NOMO-1 treated with DMSO at 0.1 percent for 48 hours (cell line): ENCODE measurements at regions not wholly inside any gene's neighbourhood (a gene's known extent, or its start where the extent isn't known, plus 50 kb on each side); places are given as distances from the start of the nearest gene placed in this dataset.
A peak's percentile ranks its signal among the peaks of the same experiment; 100 is the strongest.
"Not testable (repeated sequence)": the region's sequence is repeated elsewhere in the genome, so short reads cannot be mapped to it uniquely, and the experiment has no call there.

ENCODE experiments used
- DNase-seq: peaks from one replicate; lab custom pipeline; 2025; ENCODE audit not compliant: unreplicated experiment; lab: John Stamatoyannopoulos, UW

DNA sequence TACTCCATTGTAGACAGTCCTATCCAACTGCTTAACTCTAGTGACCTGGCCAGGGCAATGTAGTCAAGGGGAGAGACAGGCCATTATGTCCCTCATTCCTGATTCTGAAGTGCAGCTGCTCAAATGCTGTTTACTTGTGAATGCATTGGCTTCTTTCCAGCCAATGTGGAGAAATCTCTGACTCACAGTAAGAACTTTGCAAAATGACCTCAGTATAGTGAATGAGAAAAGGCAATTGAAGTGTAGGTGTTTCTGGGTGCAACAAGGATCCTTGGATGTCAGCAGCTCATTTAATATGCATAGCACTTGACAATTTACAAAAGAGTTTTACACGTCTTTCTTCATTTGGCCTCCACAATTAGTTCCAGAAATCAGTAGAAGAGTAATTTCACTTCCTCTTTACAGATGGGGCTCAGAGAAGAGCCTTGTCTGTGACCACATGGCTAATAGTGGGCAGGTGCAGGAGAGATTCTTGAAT, 367.2 kb downstream of the OSTF1 start:
- peak; percentile 67 for DNase-seq

DNA sequence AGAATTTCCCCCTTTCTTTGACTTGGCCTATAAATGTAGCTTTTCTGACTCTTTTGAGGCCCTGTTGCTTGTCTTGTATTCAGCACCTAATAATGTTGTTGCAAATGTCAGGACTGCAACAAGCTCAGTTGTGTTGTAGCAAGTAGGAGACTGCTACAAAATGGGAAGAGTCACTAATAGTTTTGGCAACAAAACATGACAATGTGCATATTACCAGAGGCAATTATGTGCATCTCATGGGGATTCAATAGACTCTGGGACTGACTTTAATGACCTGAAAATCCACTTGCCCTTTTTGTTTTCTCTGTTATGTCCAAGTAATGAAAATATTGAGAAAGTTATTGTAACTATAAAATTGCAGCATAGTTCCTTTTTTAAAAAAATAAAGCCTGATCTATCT, 368.4 kb downstream of the OSTF1 start:
- no peak for DNase-seq

DNA sequence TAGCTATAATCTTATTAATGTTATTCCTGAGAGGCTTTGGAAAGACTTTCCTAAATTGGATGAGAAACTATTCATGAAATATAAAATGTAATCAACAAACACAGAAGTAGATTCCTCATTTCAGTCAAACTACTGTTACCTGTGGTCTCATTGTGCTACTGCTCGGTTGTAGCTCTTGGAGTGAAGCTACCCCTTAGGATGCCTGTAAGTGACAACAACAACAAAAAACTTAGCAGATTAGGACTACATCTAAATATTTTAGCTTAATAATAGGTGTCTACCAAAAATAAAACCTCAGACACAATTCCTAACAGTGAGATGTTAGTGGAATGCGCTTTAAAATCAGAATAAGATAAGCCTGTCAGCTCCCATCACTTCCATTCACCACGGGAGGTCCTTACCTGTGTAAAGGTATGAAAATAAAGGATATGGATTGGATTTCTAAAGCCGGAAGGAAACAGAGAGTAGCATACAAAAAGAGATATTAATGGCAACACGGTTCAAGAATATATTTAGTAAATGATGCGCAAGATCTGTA, 369.2 kb downstream of the OSTF1 start:
- no peak for DNase-seq

DNA sequence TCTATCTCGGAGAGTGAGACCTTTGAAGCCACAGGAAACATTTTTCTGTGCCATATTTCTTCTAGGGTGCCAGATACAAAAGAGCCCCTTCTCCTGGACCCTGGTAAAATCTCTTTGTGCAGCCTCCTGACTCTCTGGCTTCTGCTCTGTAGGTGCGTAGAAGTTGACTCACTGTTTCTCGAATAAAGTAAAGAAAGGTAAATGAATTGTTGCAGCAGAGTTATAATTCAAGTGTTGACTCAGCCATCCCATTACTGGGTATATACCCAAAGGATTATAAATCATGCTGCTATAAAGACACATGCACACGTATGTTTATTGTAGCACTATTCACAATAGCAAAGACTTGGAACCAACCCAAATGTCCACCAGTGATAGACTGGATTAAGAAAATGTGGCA, 371.0 kb downstream of the OSTF1 start:
- not testable (repeated sequence) for DNase-seq

DNA sequence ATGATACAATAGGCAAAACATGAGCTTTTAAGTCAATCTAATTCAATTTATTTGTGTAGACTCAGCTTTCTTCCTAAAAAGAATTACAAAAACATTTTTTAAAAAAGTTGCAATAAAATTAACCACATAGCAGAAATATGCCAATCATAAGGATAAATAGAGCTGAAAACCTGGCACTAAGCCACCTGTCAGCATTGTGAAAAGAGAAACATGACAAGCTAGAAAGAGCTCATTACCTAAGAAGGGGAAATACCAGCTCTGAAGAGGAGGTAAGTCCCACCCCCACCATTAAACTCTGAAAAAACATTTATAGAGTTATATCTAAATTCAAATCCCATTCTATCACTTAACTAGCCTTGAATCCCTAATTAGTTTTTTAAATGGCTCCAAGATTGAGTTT, 372.9 kb downstream of the OSTF1 start:
- no peak for DNase-seq

DNA sequence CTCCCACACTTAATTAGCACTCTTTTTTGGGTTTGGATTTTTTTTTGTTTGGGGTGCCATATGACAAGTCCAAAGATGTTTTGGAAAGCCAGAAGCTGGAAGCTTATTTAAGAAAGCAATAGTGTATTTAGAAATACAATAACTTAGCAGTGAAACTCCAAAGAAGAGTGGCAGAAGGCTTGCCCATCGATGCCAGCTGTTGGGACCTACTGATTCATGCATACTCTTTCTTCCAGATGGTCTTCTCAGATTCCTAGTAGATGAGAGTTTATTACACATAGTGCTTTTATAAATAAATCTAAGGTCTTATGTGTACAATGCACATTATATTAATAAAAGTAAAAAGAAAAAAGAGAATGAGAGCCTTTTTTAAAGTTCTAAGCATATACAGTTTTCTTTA, 374.6 kb downstream of the OSTF1 start:
- DNase-seq, result no peak

DNA sequence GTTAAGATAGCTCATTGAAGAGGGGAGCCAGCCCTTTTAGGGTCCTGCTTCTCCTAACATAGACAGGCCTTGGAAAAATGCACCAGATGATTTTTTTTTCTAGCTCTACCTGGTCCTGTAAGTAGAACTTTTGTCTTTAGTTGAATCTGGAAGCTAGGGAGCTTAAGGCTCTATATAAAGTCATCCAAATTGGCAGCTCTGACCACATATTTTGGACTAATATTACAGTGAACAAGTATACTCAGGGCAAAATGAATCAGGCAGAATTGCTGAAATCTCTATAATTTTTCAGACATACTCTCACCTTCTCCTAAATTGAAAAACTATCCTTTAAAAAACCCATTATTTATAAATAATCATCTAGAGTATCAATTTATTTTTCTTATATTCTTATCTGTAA, 375.6 kb downstream of the OSTF1 start:
- no peak for DNase-seq

DNA sequence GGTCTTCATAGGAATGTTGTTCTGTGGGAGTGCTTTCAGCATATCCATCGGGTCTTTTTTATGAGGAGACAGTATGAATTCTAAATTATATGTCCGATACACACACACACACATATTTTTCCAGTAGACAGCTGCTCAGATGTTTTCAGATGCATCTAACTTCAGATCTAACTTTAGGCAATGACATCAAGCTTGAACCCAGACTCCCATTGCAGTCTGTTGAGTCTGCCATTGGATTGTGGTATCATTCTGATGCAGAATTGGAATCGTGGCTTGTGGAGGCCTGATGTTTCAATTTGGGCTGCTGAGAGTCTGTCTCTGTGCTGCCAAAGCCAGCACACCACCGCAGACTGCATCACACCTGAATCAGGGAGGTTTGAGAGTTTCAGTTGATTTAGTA, 376.4 kb downstream of the OSTF1 start:
- DNase-seq, result no peak

DNA sequence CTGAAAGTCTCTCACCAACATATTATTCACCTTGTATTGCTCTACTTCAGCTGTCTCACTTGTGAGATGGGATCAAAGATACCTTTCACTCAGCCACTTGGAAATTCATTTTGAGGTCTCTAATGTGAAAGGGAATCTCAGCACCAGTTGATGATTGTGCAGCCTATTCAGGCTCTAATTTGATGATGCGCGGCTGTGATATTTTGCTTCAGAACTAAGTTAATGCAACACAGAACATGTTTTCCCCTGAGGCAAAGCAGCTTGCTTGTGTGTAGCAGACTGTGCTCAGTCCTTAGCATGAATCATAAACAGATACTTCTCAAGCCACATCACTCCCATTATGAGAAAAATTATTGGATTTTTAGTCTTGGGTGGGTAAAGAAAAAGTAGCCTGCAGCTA, 378.8 kb downstream of the OSTF1 start:
- no peak for DNase-seq

DNA sequence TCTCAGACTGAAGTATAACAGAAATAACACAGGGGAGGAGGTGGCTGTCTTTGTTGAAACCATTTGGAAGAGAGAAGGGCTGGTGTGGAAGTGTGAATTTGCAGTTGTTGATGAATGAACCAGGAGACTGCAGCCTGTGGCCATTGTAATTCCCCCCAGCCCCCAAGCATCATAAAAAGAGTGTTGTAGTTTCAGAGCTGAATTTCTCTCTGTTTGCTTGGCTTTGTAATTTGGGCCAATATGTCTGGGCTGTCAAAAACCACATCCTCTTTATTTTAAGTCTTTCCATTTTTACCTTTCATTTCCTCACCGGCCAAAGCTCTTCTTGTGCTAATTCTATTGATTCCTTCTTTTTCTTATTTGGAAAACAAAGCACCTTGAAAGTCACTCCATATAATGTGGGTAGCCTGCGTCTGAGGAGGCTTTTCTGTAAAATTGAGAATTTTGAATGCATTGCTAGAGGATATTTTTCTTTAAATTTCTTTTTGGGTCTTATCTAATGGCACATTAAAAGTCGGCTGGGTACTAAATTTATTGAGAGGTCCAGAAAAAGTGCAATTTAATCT, 383.3 kb downstream of the OSTF1 start:
- peak; percentile 11 for DNase-seq

DNA sequence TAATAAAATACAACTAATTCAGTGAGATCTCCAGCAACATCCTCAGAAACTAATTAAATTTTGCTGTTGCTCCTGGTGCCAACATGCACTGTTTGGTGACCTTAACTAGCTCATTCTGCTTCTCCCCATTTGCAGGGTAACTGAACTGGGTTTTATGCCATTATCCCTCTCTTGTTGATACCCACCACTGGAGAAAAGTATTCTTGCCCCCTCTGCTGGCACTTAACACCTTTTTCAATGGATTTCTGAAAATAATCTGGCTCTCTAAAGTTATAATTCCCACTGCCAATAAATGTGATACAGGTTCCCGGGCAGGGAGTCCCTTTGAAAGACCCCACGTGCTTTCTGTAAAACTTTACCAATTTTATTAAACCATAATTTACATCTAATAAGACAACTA, 394.3 kb downstream of the OSTF1 start:
- no peak for DNase-seq

DNA sequence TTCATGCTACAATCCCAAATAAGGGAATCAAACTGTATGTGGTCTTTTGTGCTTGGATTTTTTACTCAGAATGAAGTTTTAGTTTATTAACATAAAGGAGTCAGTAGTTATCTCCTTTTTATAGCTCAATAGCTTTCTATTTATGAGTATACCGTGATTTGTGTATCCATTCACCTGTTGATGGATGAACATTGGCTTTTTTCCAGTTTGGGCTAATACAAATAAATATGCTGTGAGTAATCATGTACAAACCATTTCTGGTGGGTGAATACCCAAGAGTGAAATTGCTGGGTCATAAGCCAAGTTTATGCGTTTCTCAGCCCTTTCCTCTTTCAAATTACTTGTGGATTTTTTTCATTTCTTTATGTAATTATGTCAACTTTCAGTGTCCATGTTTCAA, 395.3 kb downstream of the OSTF1 start:
- DNase-seq, result no peak

DNA sequence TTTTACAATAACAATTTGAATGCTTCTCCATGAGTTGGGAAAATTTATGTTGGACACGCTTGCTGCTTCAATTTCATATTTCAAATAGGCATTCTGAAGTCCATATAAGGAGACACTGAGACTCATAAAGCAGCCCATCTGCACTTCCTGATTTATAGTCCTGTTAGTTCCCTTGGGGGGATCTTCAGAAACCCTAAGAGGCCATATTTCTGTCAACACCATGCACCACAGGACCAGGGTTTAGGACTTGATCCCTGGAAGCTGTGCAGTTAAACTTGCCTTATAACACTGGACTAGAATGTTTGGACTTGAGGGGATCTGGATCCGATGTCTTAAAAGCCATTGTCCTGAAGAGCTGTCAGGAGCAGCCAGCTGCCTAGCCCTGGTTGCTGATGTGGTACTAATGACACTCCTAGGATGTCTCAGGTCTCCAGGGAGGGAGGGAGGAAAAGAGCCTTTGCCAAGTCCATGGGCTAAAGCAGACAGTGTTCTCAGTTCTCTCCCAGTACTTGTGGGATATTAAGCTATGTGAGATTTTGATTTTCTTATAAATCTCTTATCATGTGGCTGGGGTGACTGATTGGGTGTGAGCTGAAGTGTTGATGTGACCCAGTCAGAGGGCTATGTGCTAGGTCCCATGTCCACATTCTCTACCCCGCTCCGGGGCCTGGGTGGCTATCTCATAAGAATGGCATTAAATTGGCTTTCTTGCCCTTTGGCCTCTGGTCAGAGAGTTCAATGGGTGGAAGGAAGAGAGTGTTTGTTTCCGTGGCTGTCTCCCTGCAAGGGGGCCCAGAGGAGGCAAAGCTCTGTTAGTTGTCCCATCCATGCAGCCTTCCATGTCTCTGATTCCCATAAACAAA, 399.8 kb downstream of the OSTF1 start:
- DNase-seq, result no peak

DNA sequence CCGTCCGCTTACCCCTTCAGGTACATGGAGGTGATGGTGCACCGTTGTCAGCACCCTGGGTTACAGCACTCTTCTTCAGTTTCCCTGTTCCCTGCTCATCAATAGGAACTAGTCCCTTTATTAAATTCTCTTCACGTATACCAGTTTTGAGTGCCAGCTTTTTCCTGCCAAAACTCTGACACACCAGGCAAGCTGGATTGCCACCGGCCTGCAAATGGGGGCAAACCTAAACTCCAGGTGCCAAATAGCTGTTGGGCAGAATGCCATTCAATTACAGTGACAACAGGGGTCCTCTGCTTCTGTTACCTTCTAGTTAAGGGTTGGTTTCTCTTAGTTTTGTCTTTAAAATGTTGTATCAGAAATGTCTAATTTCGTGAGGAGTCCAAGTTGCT, 400.4 kb downstream of the OSTF1 start:
- DNase-seq, result no peak

DNA sequence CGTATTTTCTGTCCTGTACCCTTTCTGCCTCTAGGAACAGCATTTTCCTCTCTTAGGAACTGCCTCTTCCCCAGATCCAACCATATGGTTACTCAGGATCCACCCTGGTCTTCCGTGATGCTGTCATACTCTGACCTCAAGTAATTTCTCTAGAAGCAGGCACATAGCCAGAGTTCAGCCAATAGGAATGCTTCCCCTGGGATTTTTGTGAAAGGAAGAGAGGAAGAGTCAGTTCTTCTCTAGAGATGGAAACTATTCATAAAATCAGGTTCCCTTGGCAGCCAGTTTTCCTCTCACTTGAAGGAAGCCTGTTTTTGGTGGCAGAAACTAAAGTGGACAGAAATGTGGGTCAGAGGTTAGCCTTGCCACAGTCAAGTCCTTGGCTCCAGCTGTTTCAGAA, 400.1 kb upstream of the PCSK5 start:
- DNase-seq, result no peak

DNA sequence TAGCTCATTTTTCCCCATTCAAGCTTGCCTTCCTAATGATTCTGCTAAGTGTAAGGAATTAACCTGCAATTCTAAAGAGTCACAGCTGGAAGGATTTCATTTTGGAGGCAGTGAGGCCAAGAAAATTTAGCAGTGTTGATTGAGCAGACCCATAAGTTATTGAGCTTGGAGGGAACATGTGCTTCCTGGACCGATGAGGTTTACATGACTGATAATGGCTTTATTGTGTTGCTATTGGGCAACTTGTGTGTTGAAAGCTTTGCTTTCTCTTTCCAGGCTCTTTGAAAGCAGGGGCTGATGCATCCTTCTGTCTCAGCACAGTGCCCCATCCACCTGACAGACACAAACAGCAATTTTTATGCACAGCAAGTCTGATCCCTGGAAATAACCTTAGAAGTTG, 398.9 kb upstream of the PCSK5 start:
- DNase-seq, result peak; percentile 6

DNA sequence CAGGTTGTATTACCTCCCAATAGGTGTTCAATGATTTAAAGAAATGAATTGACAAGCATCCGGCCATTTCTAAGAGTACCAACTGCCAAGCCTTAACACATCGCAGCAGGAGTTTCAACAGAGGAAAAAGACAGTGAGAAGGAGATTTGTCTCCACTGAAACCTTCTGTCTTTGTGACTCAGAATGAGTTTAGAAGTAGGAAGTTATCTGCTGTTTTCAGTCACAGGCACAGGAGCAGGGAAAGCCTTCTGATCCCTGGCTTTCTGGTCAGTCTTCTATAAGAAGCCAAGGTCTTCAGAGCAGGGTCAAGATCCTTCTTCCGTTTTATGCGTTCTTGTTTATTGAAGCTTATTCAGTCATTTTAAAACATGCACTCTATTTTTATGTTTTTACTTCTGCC, 390.7 kb upstream of the PCSK5 start:
- peak; percentile 35 for DNase-seq

DNA sequence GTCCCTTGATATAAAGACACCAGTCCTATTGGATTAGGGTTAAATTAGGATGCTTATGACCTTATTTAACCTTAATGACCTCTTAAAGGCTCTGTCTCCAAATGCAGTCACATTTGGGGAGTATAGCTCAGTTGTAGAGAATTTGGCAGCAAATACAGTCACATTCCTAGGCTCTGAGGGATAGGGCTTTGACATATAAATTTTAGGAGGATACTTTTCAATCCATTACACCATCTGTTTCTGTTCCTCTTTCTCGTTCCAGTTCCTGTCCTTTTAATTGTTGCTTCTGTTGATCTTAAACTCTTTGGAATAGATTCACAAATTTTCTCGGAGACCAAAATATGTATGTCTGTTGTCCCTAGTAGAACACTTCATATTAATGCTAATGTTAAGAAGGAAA, 390.0 kb upstream of the PCSK5 start:
- peak; percentile 47 for DNase-seq

DNA sequence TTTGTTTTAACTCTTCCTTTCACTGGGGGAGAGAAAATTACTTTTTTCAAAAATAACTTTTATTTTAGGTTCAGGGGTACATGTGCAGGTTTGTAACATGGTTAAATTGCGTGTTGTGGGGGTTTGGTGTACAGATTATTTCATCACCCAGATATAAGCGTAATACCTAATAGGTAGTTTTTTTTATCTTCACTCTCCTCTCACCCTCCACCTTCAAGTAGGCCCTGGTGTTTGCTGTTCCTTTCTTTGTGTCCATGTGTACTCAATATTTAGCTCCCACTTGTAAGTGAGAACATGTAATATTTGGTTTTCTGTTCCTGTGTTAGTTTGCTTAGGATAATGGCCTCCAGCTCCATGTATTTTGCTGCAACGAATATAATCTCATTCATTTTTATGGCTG, 389.5 kb upstream of the PCSK5 start:
- DNase-seq, result not testable (repeated sequence)

DNA sequence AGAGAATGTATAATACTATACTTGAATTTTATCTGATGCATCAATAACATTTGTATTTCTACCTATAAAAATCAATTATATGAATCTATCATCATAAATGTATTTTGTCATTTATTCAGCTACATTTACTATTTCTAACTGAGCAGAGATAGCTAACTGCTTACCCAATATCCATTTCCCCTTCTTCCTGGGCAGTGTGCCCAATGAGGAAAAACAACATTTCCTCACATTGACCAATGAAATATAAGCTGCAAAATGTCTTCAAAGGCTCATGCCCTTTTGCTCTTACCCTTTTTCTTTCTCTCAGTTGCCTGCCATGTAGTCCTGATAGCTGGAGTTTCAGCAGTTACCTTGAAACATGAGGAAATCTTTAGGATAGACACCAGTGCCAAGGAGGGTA, 385.8 kb upstream of the PCSK5 start:
- no peak for DNase-seq

DNA sequence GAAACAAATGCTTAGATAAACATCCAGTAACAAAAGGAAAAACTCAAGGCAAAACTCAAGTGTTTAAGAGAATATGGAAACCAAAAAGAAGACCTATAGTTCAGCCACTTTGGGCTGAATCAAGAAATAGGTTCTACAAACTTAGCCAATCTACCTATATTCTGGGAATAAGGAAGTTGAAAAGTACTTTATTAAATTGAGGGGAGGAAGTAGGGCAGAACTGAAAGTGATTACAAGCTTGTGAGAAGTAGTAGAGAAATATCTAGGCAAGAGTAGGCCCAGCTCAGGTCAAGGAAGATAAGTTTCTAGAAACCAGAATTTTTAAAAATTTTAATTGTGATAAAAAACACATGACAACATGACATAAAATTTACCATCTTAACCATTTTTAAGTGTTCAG, 384.8 kb upstream of the PCSK5 start:
- DNase-seq, result peak; percentile 74

DNA sequence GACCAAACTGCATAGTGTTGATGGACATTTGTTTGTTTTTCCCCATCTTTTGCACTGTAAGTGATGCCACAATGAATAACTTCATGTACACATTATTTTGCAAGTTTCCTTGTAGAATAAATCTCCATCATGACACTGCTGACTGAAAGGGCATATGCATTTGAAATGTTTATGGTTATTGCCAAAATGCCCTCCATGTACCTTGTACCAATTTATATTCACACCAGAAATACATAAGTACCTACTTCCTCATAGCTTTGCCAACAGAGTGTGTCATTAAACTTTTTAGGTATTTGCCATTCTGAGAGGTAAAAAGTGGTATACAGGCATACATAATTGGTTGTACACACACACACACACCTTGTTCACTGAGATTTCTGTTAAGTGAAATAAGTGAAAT, 361.0 kb upstream of the PCSK5 start:
- no peak for DNase-seq

DNA sequence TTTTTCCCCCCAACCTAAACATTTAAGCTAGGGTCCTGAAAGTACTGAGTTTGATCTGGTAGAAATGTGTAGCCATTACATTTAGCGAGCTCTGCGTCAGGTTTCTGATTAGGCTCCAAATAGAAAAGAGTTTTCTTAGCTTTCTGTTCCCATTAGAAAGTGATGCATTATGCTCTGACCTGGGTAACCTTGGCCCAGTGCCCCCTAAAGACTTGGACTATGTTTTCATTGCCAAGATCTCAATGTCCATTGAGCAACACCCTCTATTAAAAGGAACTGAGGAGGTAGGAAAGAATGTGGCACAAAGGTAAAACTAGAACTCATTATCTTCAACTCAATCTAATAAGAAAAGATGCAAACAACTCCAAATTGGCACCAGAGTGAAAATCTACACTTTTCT, 358.9 kb upstream of the PCSK5 start:
- no peak for DNase-seq
